Fibroblast of villous mesenchyme (primary cell): ENCODE measurements at regions not wholly inside any gene's neighbourhood (a gene's known extent, or its start where the extent isn't known, plus 50 kb on each side); places are given as distances from the start of the nearest gene placed in this dataset.

Source experiments
- DNase-seq: peaks from one replicate; pipeline ENCODE4 v3.0.0-alpha.2; 2010; ENCODE audit warnings: low read depth
- H3K4me3 ChIP-seq: 2 replicates; pipeline ENCODE4 v1.5.1; 2011; ENCODE audit warnings: low read depth, mild to moderate bottlenecking, low read length
- TF ChIP-seq, protein P1 (sequence below): IDR thresholded peaks from 2 replicates; pipeline ENCODE4 v1.5.1; 2012; ENCODE audit warnings: low read depth, mild to moderate bottlenecking, low read length; ENCODE audit not compliant: insufficient read depth

DNA sequence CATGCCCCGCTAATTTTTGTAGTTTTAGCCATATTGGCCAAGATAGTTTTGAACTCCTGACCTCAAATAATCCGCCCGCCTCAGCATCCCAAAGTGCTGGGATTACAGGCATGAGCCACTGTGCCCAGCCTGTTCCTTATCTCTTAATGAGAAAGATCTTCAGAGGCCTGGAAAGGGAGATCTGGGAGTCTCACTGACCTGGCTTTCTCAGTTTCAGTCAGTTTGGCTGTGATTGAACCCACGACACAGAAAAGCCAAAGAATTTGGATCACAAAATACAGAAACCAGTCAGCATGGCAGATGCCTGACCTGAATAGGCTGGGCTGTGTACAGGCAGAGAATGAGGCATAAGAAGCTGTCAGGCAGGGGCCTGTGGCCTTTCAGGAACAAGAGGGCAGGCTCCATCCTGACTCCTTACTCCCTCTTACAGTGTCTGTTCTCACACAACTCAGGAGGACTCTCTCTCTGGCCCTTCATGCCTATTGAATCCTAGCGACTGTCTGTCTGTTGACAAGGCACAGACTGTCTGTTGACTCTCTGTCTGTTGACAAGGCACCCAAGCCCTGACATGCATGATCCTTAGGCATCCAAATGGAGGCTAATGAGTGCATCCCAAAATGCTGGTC is 366.5 kb upstream of the CCDC196 start:
- DNase-seq, result no peak
- no peak overlapping the region for H3K4me3 ChIP-seq
- TF ChIP-seq, protein P1, sequence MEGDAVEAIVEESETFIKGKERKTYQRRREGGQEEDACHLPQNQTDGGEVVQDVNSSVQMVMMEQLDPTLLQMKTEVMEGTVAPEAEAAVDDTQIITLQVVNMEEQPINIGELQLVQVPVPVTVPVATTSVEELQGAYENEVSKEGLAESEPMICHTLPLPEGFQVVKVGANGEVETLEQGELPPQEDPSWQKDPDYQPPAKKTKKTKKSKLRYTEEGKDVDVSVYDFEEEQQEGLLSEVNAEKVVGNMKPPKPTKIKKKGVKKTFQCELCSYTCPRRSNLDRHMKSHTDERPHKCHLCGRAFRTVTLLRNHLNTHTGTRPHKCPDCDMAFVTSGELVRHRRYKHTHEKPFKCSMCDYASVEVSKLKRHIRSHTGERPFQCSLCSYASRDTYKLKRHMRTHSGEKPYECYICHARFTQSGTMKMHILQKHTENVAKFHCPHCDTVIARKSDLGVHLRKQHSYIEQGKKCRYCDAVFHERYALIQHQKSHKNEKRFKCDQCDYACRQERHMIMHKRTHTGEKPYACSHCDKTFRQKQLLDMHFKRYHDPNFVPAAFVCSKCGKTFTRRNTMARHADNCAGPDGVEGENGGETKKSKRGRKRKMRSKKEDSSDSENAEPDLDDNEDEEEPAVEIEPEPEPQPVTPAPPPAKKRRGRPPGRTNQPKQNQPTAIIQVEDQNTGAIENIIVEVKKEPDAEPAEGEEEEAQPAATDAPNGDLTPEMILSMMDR, result no peak

DNA sequence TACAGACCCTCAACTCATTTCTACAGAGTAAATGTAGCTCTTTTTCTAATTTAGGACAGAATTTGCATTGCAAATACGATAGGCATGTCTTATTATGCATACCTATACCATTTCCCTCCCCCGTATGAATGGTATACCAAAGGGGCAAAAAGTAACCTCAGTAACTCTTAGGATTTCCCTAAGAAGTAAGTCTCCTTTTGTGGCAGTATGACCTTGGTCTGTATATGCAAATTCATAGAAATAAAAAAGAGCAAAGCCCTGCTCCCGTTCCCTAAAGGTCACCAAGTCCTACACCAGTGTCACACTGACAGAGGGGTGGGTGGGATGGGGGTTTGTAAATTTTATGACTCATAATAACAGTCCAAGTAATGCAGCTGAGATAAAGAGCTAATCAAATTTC is 365.8 kb upstream of the CCDC196 start:
- no peak for DNase-seq
- H3K4me3 ChIP-seq, result no peak overlapping the region
- TF ChIP-seq, protein P1, result no peak

DNA sequence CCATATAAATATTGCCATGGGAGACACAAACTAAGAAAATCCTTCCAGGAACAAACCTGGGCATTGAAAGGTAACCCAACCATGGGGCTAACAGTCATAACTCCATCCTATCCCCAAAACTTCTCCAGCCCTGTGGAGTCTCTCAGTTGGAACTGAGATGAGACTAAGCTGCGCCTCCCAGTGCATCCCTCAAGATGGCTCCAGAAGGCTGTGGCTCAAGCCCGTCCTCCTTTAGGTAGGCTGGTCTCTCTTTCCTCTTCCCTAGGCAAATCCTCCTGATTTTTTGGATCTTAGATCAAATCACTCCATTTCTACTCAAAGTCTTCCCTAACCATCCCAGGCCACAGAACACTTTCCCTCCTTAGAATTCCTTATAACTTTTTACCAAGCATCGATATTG is 364.3 kb upstream of the CCDC196 start:
- H3K4me3 ChIP-seq, result no peak overlapping the region
- TF ChIP-seq, protein P1, result no peak
- DNase-seq, result no peak

DNA sequence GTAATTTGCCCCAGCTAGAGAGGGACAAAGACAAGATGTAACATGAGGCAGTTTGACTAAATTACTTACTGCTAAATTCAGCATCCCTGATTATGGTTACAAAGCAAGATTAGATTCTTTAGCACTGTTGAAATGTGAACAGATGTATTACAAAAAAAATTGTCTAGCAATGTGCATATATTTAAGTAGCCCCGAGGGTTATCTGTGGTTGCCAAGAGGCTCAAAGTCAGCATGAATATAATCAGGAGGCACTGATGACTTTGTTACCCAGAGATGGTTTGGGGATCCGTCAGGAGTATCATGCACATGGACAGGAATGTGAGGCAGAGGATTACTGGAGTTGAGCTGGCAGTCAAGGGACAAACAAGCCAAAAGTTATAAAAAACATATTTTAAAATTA is 356.9 kb upstream of the CCDC196 start:
- no peak overlapping the region for H3K4me3 ChIP-seq
- DNase-seq, result no peak
- TF ChIP-seq, protein P1, result no peak

DNA sequence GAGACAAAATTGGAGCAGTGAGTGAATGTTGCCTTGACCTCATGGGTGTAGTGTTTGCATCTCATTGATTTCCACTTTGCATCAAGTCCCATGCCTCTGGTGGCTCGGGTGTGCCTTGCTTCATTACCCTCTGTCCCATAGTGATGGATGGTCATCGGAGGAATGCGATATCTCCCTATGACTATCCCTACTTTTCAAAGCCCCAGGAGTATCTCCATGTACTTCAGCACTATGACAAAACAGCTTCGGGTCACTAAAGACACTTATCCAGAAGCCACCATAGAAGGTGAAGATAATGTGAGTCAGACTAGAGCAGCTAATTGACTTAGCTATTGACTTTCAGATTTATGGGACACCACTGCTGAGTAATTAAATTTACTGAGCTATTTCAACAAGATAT is 355.1 kb upstream of the CCDC196 start:
- no peak overlapping the region for H3K4me3 ChIP-seq
- TF ChIP-seq, protein P1, result no peak
- no peak for DNase-seq

DNA sequence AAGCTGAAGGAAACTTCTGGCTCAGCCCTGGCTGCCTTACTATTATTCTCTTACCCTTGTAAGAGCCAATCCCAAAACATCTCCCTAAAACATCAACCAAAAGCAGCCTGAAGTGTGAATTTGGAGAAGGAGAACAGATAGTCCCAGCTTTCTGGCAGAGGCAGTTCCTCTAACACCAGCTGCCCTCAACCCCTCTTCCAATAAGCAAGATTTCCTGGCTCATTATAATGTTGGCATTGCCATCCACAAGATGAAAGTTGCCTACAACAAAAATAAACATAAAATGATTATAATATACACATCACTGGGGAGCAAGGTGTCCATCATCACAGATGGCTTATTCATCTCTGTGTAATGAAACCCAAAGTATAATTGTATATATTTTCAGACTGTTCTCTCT is 352.5 kb upstream of the CCDC196 start:
- no peak overlapping the region for H3K4me3 ChIP-seq
- DNase-seq, result no peak
- TF ChIP-seq, protein P1, result no peak

DNA sequence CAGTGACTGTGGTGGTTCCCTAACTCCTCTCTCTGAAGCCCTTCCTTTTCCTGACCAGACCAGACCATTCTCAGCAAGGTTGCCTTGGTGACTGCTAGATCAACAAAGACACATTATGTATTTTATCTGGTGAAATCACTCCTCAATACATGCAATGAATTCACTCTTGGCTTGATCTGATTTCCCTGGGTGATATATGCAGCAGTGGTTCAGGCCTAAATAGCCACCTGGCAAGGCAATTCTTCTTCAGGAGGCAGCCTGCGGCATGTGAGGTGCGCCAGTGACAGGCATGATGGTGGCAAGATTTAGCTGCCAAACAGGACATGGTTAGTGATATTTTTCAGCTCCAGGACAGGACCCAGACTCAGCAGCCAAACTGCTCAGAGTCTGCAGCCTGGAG is 350.3 kb upstream of the CCDC196 start:
- no peak overlapping the region for H3K4me3 ChIP-seq
- no peak for DNase-seq
- TF ChIP-seq, protein P1, result no peak
